ENCODE measurements at regions not wholly inside any gene's neighbourhood (a gene's known extent, or its start where the extent isn't known, plus 50 kb on each side); places are given as distances from the start of the nearest gene placed in this dataset.

DNA sequence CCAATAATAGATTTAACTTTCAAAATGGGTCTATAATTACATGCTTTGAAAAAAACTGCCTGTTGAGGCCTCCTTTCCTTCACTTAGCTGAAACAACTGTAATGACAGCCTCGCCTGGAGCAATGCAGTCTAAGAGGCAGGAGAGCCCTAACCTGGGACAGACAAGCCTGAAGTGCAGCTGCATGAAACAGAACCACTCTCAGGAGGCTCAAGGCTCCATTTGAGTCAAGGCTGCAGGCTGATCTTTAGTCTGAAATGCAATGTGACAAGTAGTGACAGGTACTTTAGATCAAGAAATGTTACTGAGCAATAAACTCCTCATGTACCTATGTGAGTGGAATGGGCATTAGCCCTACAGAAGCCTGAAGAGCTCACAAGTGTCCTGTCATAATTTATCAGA is 414.0 kb upstream of the LUZP2 start:
- TF ChIP-seq, protein P1, sequence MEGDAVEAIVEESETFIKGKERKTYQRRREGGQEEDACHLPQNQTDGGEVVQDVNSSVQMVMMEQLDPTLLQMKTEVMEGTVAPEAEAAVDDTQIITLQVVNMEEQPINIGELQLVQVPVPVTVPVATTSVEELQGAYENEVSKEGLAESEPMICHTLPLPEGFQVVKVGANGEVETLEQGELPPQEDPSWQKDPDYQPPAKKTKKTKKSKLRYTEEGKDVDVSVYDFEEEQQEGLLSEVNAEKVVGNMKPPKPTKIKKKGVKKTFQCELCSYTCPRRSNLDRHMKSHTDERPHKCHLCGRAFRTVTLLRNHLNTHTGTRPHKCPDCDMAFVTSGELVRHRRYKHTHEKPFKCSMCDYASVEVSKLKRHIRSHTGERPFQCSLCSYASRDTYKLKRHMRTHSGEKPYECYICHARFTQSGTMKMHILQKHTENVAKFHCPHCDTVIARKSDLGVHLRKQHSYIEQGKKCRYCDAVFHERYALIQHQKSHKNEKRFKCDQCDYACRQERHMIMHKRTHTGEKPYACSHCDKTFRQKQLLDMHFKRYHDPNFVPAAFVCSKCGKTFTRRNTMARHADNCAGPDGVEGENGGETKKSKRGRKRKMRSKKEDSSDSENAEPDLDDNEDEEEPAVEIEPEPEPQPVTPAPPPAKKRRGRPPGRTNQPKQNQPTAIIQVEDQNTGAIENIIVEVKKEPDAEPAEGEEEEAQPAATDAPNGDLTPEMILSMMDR (optimal IDR thresholded peaks at IDR 0.05 in 1 of 3, IDR thresholded peaks at IDR 0.05 in 1 of 3, conservative IDR thresholded peaks at IDR 0.05 in 1 of 3; ENCODE audit: extremely low read depth in 1 of 3, insufficient read depth in 2 of 3, low read length in 3 of 3), result no peak
- TF ChIP-seq EZH2 (IDR thresholded peaks at IDR 0.05; ENCODE audit: low read length), result no peak
